ENCODE measurements at regions not wholly inside any gene's neighbourhood (a gene's known extent, or its start where the extent isn't known, plus 50 kb on each side); places are given as distances from the start of the nearest gene placed in this dataset.

DNA sequence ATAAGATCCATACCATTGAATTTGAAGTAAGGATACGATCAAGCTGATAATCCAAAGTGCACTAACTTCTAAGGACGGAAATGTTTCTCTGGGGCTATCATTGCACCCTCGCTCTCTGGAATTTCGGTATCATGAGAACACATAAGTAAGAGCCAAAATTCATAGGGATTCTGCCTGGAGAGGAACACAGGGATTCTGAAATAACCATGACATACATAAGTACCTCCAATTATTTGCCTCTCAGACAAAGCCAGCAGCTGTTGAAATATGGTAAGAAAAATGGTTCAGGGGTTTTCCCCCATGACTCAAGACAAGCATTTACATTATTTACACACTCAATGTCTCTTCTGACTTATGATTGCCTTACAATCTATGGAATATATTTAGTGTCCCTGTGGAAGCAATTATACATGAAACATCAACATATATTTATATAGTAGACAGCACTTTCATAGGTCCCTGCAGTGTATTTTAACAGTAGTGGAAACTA, 1123.6 kb upstream of the SEL1L start:
- intact Hi-C loops (cut with micrococcal nuclease; ENCODE audit: unreplicated experiment) (no loop called here), in situ Hi-C loops (cut with HindIII; ENCODE audit: low pct_unique_long_range_greater_than_20kb, low sequenced_read_pairs) (no loop called here)
- ChIA-PET POLR2A (no interaction called here), CTCF (no interaction called here)
- Histone ChIP-seq H3K9me3 (ENCODE audit: control insufficient read depth, insufficient read depth, low read depth, low read length) (peaks cover 6% of the 10 kb centered on the region; the same call in 1 of the 2 replicates), H3K27me3 (ENCODE audit: control insufficient read depth, insufficient read depth, low read length) (no peaks in the 10 kb centered on the region), H3K27ac (ENCODE audit: low read length) (no peak overlapping the region), H3K4me1 (ENCODE audit: control insufficient read depth, insufficient read depth, low read length) (no peaks in the 10 kb centered on the region), H3K4me3 (ENCODE audit: low read depth in 2 of 2, low read length in 2 of 2) (no peak overlapping the region), H3K36me3 (ENCODE audit: control insufficient read depth, insufficient read depth, low read length) (no peaks in the 10 kb centered on the region)
- ATAC-seq = no peak
- no peak for DNase-seq (ENCODE audit: low read depth, low spot score)
- no TSS peak for BruUV-seq (replicated peaks)
- TF ChIP-seq SIN3A (IDR thresholded peaks at IDR 0.05; ENCODE audit: borderline replicate concordance, insufficient read depth, low read depth, low read length) (no peak), POLR2AphosphoS5 (IDR thresholded peaks at IDR 0.05; ENCODE audit: low read depth, low read length) (no peak), TCF7L2 (IDR thresholded peaks at IDR 0.05; ENCODE audit: low read depth, low read length) (no peak)
- TF ChIP-seq, protein P1, sequence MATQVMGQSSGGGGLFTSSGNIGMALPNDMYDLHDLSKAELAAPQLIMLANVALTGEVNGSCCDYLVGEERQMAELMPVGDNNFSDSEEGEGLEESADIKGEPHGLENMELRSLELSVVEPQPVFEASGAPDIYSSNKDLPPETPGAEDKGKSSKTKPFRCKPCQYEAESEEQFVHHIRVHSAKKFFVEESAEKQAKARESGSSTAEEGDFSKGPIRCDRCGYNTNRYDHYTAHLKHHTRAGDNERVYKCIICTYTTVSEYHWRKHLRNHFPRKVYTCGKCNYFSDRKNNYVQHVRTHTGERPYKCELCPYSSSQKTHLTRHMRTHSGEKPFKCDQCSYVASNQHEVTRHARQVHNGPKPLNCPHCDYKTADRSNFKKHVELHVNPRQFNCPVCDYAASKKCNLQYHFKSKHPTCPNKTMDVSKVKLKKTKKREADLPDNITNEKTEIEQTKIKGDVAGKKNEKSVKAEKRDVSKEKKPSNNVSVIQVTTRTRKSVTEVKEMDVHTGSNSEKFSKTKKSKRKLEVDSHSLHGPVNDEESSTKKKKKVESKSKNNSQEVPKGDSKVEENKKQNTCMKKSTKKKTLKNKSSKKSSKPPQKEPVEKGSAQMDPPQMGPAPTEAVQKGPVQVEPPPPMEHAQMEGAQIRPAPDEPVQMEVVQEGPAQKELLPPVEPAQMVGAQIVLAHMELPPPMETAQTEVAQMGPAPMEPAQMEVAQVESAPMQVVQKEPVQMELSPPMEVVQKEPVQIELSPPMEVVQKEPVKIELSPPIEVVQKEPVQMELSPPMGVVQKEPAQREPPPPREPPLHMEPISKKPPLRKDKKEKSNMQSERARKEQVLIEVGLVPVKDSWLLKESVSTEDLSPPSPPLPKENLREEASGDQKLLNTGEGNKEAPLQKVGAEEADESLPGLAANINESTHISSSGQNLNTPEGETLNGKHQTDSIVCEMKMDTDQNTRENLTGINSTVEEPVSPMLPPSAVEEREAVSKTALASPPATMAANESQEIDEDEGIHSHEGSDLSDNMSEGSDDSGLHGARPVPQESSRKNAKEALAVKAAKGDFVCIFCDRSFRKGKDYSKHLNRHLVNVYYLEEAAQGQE (IDR thresholded peaks at IDR 0.05; ENCODE audit: insufficient read depth in 1 of 2, low read depth in 2 of 2, low read length in 1 of 2) = no peak
- TF ChIP-seq, protein P2, sequence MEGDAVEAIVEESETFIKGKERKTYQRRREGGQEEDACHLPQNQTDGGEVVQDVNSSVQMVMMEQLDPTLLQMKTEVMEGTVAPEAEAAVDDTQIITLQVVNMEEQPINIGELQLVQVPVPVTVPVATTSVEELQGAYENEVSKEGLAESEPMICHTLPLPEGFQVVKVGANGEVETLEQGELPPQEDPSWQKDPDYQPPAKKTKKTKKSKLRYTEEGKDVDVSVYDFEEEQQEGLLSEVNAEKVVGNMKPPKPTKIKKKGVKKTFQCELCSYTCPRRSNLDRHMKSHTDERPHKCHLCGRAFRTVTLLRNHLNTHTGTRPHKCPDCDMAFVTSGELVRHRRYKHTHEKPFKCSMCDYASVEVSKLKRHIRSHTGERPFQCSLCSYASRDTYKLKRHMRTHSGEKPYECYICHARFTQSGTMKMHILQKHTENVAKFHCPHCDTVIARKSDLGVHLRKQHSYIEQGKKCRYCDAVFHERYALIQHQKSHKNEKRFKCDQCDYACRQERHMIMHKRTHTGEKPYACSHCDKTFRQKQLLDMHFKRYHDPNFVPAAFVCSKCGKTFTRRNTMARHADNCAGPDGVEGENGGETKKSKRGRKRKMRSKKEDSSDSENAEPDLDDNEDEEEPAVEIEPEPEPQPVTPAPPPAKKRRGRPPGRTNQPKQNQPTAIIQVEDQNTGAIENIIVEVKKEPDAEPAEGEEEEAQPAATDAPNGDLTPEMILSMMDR (IDR thresholded peaks at IDR 0.05) = no peak

DNA sequence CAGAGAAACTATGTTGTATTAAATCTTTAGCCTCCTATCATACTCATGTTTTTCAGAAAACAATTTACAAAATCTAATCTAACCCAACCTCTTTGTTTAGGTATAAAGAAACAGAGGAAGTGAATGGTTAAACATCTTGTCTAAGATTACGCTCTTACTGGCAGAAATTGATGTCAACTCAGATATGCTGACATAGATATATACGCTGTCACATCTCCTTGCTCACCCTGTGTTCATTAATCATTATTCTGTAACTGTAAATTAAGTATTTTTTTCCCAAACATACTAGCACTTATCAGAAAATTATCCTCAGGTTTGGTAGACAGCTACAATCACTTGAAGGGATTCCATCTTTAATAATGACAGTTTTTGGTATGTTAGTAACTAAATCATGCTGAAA, 1127.6 kb upstream of the SEL1L start:
- intact Hi-C loops (cut with micrococcal nuclease; ENCODE audit: unreplicated experiment) = no loop called here
- TF ChIP-seq TCF7L2 (IDR thresholded peaks at IDR 0.05; ENCODE audit: low read depth, low read length) (no peak), POLR2AphosphoS5 (IDR thresholded peaks at IDR 0.05; ENCODE audit: low read depth, low read length) (no peak), SIN3A (IDR thresholded peaks at IDR 0.05; ENCODE audit: borderline replicate concordance, insufficient read depth, low read depth, low read length) (no peak)
- TF ChIP-seq, protein P1 (IDR thresholded peaks at IDR 0.05; ENCODE audit: insufficient read depth in 1 of 2, low read depth in 2 of 2, low read length in 1 of 2) = no peak
- TF ChIP-seq, protein P2 (IDR thresholded peaks at IDR 0.05) = no peak
- ATAC-seq (no peak), DNase-seq (ENCODE audit: low read depth, low spot score) (no peak)
- ChIA-PET CTCF (no interaction called here), POLR2A (no interaction called here)
- no peaks in the 10 kb centered on the region; the same call in 1 of the 2 replicates for H3K9me3 ChIP-seq (ENCODE audit: control insufficient read depth, insufficient read depth, low read depth, low read length)
- H3K36me3 ChIP-seq (ENCODE audit: control insufficient read depth, insufficient read depth, low read length) = no peaks in the 10 kb centered on the region
- no peak overlapping the region for H3K27ac ChIP-seq (ENCODE audit: low read length)
- H3K4me1 ChIP-seq (ENCODE audit: control insufficient read depth, insufficient read depth, low read length) = no peaks in the 10 kb centered on the region
- in situ Hi-C loops (cut with HindIII; ENCODE audit: low pct_unique_long_range_greater_than_20kb, low sequenced_read_pairs) = no loop called here
- H3K4me3 ChIP-seq (ENCODE audit: low read depth in 2 of 2, low read length in 2 of 2) = no peak overlapping the region
- no TSS peak for BruUV-seq (replicated peaks)
- no peaks in the 10 kb centered on the region for H3K27me3 ChIP-seq (ENCODE audit: control insufficient read depth, insufficient read depth, low read length)
